ENCODE measurements at regions not wholly inside any gene's neighbourhood (a gene's known extent, or its start where the extent isn't known, plus 50 kb on each side); places are given as distances from the start of the nearest gene placed in this dataset.

- H3K4me3 ChIP-seq (ENCODE audit: low read depth, low read length) = no peak overlapping the region
- DNase-seq (ENCODE audit: low read depth, low spot score) = no peak
- TF ChIP-seq CTCF (IDR thresholded peaks at IDR 0.05; ENCODE audit: insufficient read depth, low read length, missing control alignments) = no peak
- ChIA-PET CTCF (no interaction called here), POLR2A (no interaction called here)
Observed at GRCh38 chr5:122559676-122560075, 215.2 kb upstream of the SNX2 start.

GRCh38 chr5:122561209-122561608, 213.7 kb upstream of the SNX2 start:
- POLR2A ChIA-PET = no interaction called here
- no peak for TF ChIP-seq CTCF (IDR thresholded peaks at IDR 0.05; ENCODE audit: insufficient read depth, low read length, missing control alignments)
- H3K4me3 ChIP-seq (ENCODE audit: low read depth, low read length) = no peak overlapping the region
- DNase-seq (ENCODE audit: low read depth, low spot score) = no peak
- CTCF ChIA-PET = no interaction called here

- CTCF ChIA-PET = no interaction called here
Observed at GRCh38 chr5:122565331-122565730, 209.5 kb upstream of the SNX2 start.

GRCh38 chr5:122576256-122577016, 198.4 kb upstream of the SNX2 start:
- no peak for TF ChIP-seq CTCF (IDR thresholded peaks at IDR 0.05; ENCODE audit: insufficient read depth, low read length, missing control alignments)
- ChIA-PET POLR2A (no interaction called here), CTCF (no interaction called here)
- no peak for DNase-seq (ENCODE audit: low read depth, low spot score)
- no peak overlapping the region for H3K4me3 ChIP-seq (ENCODE audit: low read depth, low read length)

More at GRCh38 chr5:122565331-122565730, 209.5 kb upstream of the SNX2 start:
- no peak for DNase-seq (ENCODE audit: low read depth, low spot score)
- POLR2A ChIA-PET = no interaction called here
- H3K4me3 ChIP-seq (ENCODE audit: low read depth, low read length) = no peak overlapping the region
- no peak for TF ChIP-seq CTCF (IDR thresholded peaks at IDR 0.05; ENCODE audit: insufficient read depth, low read length, missing control alignments)

GRCh38 chr5:122581629-122582028, 193.3 kb upstream of the SNX2 start:
- POLR2A ChIA-PET = no interaction called here
- TF ChIP-seq CTCF (IDR thresholded peaks at IDR 0.05; ENCODE audit: insufficient read depth, low read length, missing control alignments) = no peak
- CTCF ChIA-PET = no interaction called here
- DNase-seq (ENCODE audit: low read depth, low spot score) = no peak
- no peak overlapping the region for H3K4me3 ChIP-seq (ENCODE audit: low read depth, low read length)

GRCh38 chr5:122584411-122585300, 190.2 kb upstream of the SNX2 start:
- ChIA-PET POLR2A (no interaction called here), CTCF (no interaction called here)
- no peak overlapping the region for H3K4me3 ChIP-seq (ENCODE audit: low read depth, low read length)
- TF ChIP-seq CTCF (IDR thresholded peaks at IDR 0.05; ENCODE audit: insufficient read depth, low read length, missing control alignments) = no peak
- DNase-seq (ENCODE audit: low read depth, low spot score) = no peak

Measured in AG04449 (cell line).